Neuronal stem cell (in vitro differentiated cells): ENCODE measurements at regions not wholly inside any gene's neighbourhood (a gene's known extent, or its start where the extent isn't known, plus 50 kb on each side); places are given as distances from the start of the nearest gene placed in this dataset.
A peak's percentile ranks its signal among the peaks of the same experiment; 100 is the strongest.

ENCODE experiments used
- DNase-seq: peaks from one replicate; pipeline ENCODE4 v3.0.0-alpha.2; 2013; ENCODE audit warnings: low spot score
- H2AFZ ChIP-seq: one replicate; pipeline ENCODE4 v1.6.1; 2013; ENCODE audit warnings: mild to moderate bottlenecking, low read length, inconsistent platforms
- H2AK5ac ChIP-seq: 2 replicates; pipeline ENCODE4 v1.6.1; 2013; ENCODE audit warnings: low read depth, mild to moderate bottlenecking, inconsistent platforms, low read length, moderate library complexity, mixed read lengths
- H2BK120ac ChIP-seq: 2 replicates; pipeline ENCODE4 v1.6.1; 2013; ENCODE audit warnings: low read depth, mild to moderate bottlenecking, inconsistent platforms, low read length, moderate library complexity, mixed read lengths
- H2BK12ac ChIP-seq: one replicate; pipeline ENCODE4 v1.6.1; 2013; ENCODE audit warnings: low read length, inconsistent platforms
- H2BK15ac ChIP-seq: 2 replicates; pipeline ENCODE4 v1.6.1; 2013; ENCODE audit warnings: mild to moderate bottlenecking, low read length, inconsistent platforms, mixed read lengths
- H2BK5ac ChIP-seq: one replicate; pipeline ENCODE4 v1.6.1; 2013; ENCODE audit warnings: inconsistent platforms, mild to moderate bottlenecking, low read length, moderate library complexity
- H3K14ac ChIP-seq: one replicate; pipeline ENCODE4 v1.6.1; 2013; ENCODE audit warnings: low read length, inconsistent platforms
- H3K18ac ChIP-seq: 2 replicates; pipeline ENCODE4 v1.6.1; 2013; ENCODE audit warnings: low read length, inconsistent platforms
- H3K23ac ChIP-seq: 2 replicates; pipeline ENCODE4 v1.6.1; 2013; ENCODE audit warnings: low read depth, mild to moderate bottlenecking, mixed read lengths, low read length, inconsistent platforms; ENCODE audit not compliant: poor library complexity
- H3K27ac ChIP-seq: replicated peaks from 3 replicates; pipeline ENCODE4 v1.5.1; 2013; ENCODE audit warnings: low read length, inconsistent platforms
- H3K27me3 ChIP-seq, 3 experiments: 2 replicates each; pipeline ENCODE4 v1.6.1; 2013; ENCODE audit warnings: low read length in 3 of 3, mild to moderate bottlenecking in 2 of 3, inconsistent platforms in 1 of 3, low read depth in 1 of 3, mixed read lengths in 1 of 3, moderate library complexity in 1 of 3; ENCODE audit not compliant: control insufficient read depth in 3 of 3, insufficient read depth in 3 of 3
- H3K36me3 ChIP-seq, 2 donors: replicated peaks in 1 of 2; 2 replicates each; pipeline ENCODE4 v1.6.1; 2013; ENCODE audit warnings: low read length in 2 of 2; ENCODE audit not compliant: control insufficient read depth in 2 of 2, insufficient read depth in 2 of 2
- H3K4ac ChIP-seq: 2 replicates; pipeline ENCODE4 v1.6.1; 2013; ENCODE audit warnings: inconsistent platforms, mild to moderate bottlenecking, low read length, moderate library complexity
- H3K4me1 ChIP-seq, 2 donors: 1 replicate in 1 of 2; 2 replicates in 1 of 2; pipeline ENCODE4 v1.6.1; 2013; ENCODE audit warnings: low read length in 2 of 2, low read depth in 1 of 2; ENCODE audit not compliant: control insufficient read depth in 2 of 2, insufficient read depth in 1 of 2
- H3K4me2 ChIP-seq: one replicate; pipeline ENCODE4 v1.6.1; 2013; ENCODE audit warnings: mild to moderate bottlenecking, low read length, inconsistent platforms; ENCODE audit not compliant: insufficient read depth, poor library complexity, severe bottlenecking
- H3K4me3 ChIP-seq, 2 donors: 2 replicates each; pipeline ENCODE4 v1.5.1; 2013; ENCODE audit warnings: low read length in 2 of 2, mild to moderate bottlenecking in 2 of 2, inconsistent platforms in 1 of 2, moderate library complexity in 1 of 2
- H3K79me1 ChIP-seq: one replicate; pipeline ENCODE4 v1.6.1; 2013; ENCODE audit warnings: low read depth, mild to moderate bottlenecking, inconsistent platforms, low read length, moderate library complexity
- H3K9ac ChIP-seq: one replicate; pipeline ENCODE4 v1.6.1; 2013; ENCODE audit warnings: mild to moderate bottlenecking, low read depth, low read length, inconsistent platforms; ENCODE audit not compliant: poor library complexity
- H3K9me3 ChIP-seq, 2 donors: replicated peaks in 1 of 2; 2 replicates each; pipeline versions ENCODE3 to v1.6.1; 2013; ENCODE audit warnings: low read length in 2 of 2, mild to moderate bottlenecking in 2 of 2, inconsistent platforms in 1 of 2, low read depth in 1 of 2, mixed read lengths in 1 of 2, moderate library complexity in 1 of 2; ENCODE audit not compliant: control insufficient read depth in 2 of 2, insufficient read depth in 1 of 2
- H4K8ac ChIP-seq: one replicate; pipeline ENCODE4 v1.6.1; 2013; ENCODE audit warnings: low read depth, mild to moderate bottlenecking, inconsistent platforms, low read length, moderate library complexity
- H4K91ac ChIP-seq: one replicate; pipeline ENCODE4 v1.6.1; 2013; ENCODE audit warnings: low read length, low read depth, mild to moderate bottlenecking, inconsistent platforms; ENCODE audit not compliant: poor library complexity
- WGBS, 2 donors: extraction: QIAGEN DNeasy Blood & Tissue Kit; methylation state at CpG; one replicate each; pipeline ENCODE4 v1.1.7; 2013; ENCODE audit warnings: missing lambda C conversion rate in 2 of 2, mixed read lengths in 1 of 2; ENCODE audit not compliant: insufficient read length in 2 of 2, insufficient replicate concordance in 1 of 2; ENCODE audit errors: extremely low coverage in 2 of 2; 5-methylcytosine and 5-hydroxymethylcytosine counted together

DNA sequence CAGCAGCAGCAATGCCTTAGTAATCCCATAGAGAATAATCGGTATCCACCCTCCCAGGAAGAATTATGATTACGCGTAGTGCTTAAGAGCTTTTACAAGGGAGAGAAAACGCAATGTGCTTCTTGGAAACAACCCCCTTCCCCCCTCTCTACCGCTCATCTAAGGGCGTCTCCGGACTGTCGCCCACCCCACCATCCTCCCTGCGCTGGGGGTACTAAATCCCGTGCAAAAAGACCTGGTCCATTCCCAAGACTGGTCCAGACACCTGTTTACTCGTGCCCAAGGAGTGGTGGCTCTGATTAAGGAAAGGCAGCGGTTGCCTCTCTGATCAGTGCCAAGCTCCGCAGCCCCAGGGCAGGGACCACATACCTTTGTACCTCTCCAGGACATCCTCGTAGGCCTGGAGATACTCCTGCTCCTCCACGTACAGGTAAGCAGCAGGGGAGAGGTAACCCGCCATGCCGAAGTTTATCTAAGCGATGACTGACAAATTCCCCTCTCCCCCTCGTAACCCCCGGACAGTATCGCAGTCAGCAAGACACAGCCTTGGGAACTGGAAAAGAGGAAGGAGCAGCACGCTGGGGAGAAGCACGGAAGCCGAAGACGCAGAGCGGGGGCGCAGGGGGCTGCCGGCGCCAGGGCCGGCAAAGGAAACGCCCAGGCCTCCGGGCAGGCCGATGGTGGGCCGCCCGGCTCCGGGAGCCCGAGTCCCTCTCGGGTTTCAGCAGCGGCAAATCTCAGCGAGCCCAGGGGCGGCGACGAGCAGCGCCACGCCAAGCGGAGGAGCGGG is 112.0 kb upstream of the BEND6 start:
- Histone ChIP-seq H2BK120ac (no peak overlapping the region), H3K27me3 (no peaks in the 10 kb centered on the region), H3K27ac (peak overlapping the region; percentile 91), H2BK12ac (peak overlapping the region; percentile 4), H2AFZ (peak overlapping the region; percentile 85), H3K23ac (peak overlapping the region; percentile 65), H3K4me3 (peak overlapping the region; percentile 65 to 91), H3K14ac (peak overlapping the region; percentile 98), H3K4ac (peak overlapping the region; percentile 84), H2AK5ac (peak overlapping the region; percentile 6), H3K4me1 (peaks cover 1 to 12% of the 10 kb centered on the region in 2 donors), H3K9me3 (no peaks in the 10 kb centered on the region), H4K8ac (no peak overlapping the region), H3K9ac (peak overlapping the region; percentile 94), H4K91ac (peak overlapping the region; percentile 92), H3K18ac (peak overlapping the region; percentile 95), H2BK15ac (peak overlapping the region; percentile 54), H3K4me2 (peak overlapping the region; percentile 99), H3K79me1 (peaks cover 3% of the 10 kb centered on the region), H3K36me3 (no peaks in the 10 kb centered on the region), H2BK5ac (peak overlapping the region; percentile 93)
- no CpG with 5 or more reads among the region's 47 CpGs for WGBS, 2 donors
- no peak for DNase-seq

- DNase-seq: no peak
- Histone ChIP-seq H3K79me1 (peaks cover 3% of the 10 kb centered on the region), H2BK12ac (no peak overlapping the region), H3K4me2 (no peak overlapping the region), H2AK5ac (no peak overlapping the region), H3K27me3 (no peaks in the 10 kb centered on the region), H3K23ac (no peak overlapping the region), H4K8ac (no peak overlapping the region), H2BK120ac (no peak overlapping the region), H3K9ac (no peak overlapping the region), H3K4me1 (peaks cover 6 to 19% of the 10 kb centered on the region in 2 donors), H3K4ac (no peak overlapping the region), H3K18ac (no peak overlapping the region), H2BK5ac (no peak overlapping the region), H4K91ac (no peak overlapping the region), H3K4me3 (peak overlapping the region in 1 of 2 donors; percentile 65), H2BK15ac (no peak overlapping the region), H3K36me3 (no peaks in the 10 kb centered on the region), H2AFZ (no peak overlapping the region), H3K14ac (no peak overlapping the region), H3K27ac (no peak overlapping the region), H3K9me3 (no peaks in the 10 kb centered on the region)
- no CpG with 5 or more reads among the region's 1 CpG for WGBS, 2 donors
These were observed 113.2 kb upstream of the BEND6 start for GRCh38 chr6:56841751-56842150.

GRCh38 chr6:56841381-56841749 is 113.5 kb upstream of the BEND6 start:
- H3K9me3 ChIP-seq: no peaks in the 10 kb centered on the region
- no peak overlapping the region for H3K14ac ChIP-seq
- H3K27me3 ChIP-seq: no peaks in the 10 kb centered on the region
- no peak overlapping the region for H2AFZ ChIP-seq
- H3K4me1 ChIP-seq: peaks cover 6 to 19% of the 10 kb centered on the region in 2 donors
- H3K4me3 ChIP-seq: peak overlapping the region in 1 of 2 donors; percentile 65
- H3K36me3 ChIP-seq: no peaks in the 10 kb centered on the region
- H2BK12ac ChIP-seq: no peak overlapping the region
- DNase-seq: no peak
- no peak overlapping the region for H2AK5ac ChIP-seq
- no peak overlapping the region for H3K27ac ChIP-seq
- no peak overlapping the region for H3K4ac ChIP-seq
- H3K23ac ChIP-seq: no peak overlapping the region
- no peak overlapping the region for H3K9ac ChIP-seq
- H3K18ac ChIP-seq: no peak overlapping the region
- no peak overlapping the region for H4K8ac ChIP-seq
- H2BK120ac ChIP-seq: no peak overlapping the region
- H4K91ac ChIP-seq: no peak overlapping the region
- no CpG with 5 or more reads among the region's 3 CpGs for WGBS, 2 donors
- H3K4me2 ChIP-seq: no peak overlapping the region
- H2BK15ac ChIP-seq: no peak overlapping the region
- H2BK5ac ChIP-seq: no peak overlapping the region
- peaks cover 3% of the 10 kb centered on the region for H3K79me1 ChIP-seq

DNA sequence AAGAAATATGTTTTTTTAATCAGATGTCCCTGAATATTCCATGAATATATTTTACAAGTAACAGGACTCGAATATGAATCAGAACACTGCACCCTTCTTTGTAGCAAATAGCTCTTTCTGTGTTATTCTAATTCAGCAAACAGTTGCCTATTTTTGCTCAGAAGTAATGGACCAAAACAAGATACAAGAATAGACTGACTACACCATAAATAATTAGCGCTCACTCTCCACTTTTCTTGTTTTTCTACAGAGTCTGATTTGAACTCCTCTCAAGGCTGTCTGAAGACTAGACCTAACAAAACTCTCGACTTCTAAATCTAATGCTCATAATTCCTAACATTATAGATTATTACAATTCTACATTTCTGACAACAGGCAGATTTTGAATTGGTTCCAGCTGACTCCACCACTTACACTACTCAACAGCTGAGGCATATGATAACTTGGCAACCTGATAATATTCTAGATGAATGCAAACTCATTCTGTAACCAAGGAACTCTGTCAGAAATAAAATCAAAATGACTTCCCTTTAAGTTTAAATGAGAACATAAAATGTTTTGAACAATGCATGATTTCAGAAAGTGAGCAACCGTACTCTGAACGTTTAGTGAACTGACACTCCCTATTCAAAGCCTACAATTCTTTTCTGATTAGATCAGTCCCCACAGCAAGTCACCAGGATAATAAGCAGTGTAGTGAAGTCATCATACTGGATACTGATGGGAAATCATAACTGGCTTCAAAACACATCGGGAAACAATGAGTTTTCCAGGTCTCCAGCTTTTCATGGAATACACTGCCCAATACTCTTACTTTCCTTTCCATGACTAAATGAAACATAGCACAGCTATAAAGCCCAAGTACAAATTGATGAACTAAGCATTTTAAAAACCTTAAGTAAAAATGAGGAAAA is 114.2 kb upstream of the BEND6 start:
- Histone ChIP-seq H3K14ac (no peak overlapping the region), H3K27ac (no peak overlapping the region), H2AK5ac (no peak overlapping the region), H3K18ac (no peak overlapping the region), H3K4me3 (peak overlapping the region in 1 of 2 donors; percentile 65), H2AFZ (no peak overlapping the region), H4K8ac (no peak overlapping the region), H3K4ac (no peak overlapping the region), H3K27me3 (no peaks in the 10 kb centered on the region), H2BK120ac (no peak overlapping the region), H3K36me3 (no peaks in the 10 kb centered on the region), H3K9ac (no peak overlapping the region), H2BK15ac (no peak overlapping the region), H2BK12ac (no peak overlapping the region), H2BK5ac (no peak overlapping the region), H3K79me1 (peaks cover 3% of the 10 kb centered on the region), H3K4me1 (peaks cover 6 to 19% of the 10 kb centered on the region in 2 donors), H3K9me3 (no peaks in the 10 kb centered on the region), H3K4me2 (no peak overlapping the region), H3K23ac (no peak overlapping the region), H4K91ac (no peak overlapping the region)
- no CpG with 5 or more reads among the region's 6 CpGs for WGBS, 2 donors
- no peak for DNase-seq
